Skeletal muscle satellite cell (primary cell): ENCODE measurements at regions not wholly inside any gene's neighbourhood (a gene's known extent, or its start where the extent isn't known, plus 50 kb on each side); places are given as distances from the start of the nearest gene placed in this dataset.

ENCODE experiments used
- H3K27me3 ChIP-seq: 2 replicates; pipeline ENCODE4 v1.7.0; 2013; ENCODE audit warnings: low read length; ENCODE audit not compliant: control insufficient read depth, insufficient read depth
- H3K36me3 ChIP-seq: 2 replicates; pipeline ENCODE4 v1.7.0; 2013; ENCODE audit warnings: mild to moderate bottlenecking, control low read depth, low read length; ENCODE audit not compliant: insufficient read depth
- H3K4me1 ChIP-seq: 2 replicates; pipeline ENCODE4 v1.7.0; 2013; ENCODE audit warnings: low read length; ENCODE audit not compliant: control insufficient read depth, insufficient read depth
- H3K4me2 ChIP-seq: 2 replicates; pipeline ENCODE4 v1.7.0; 2013; ENCODE audit warnings: mild to moderate bottlenecking, low read length
- H3K4me3 ChIP-seq: 2 replicates; pipeline ENCODE4 v1.7.0; 2013; ENCODE audit warnings: low read length
- H3K9ac ChIP-seq: 2 replicates; pipeline ENCODE4 v1.7.0; 2013; ENCODE audit warnings: mild to moderate bottlenecking, low read depth, low read length, moderate library complexity
- H3K9me3 ChIP-seq: replicated peaks from 2 replicates; pipeline ENCODE4 v1.7.0; 2013; ENCODE audit warnings: mild to moderate bottlenecking, control low read depth, low read length

DNA sequence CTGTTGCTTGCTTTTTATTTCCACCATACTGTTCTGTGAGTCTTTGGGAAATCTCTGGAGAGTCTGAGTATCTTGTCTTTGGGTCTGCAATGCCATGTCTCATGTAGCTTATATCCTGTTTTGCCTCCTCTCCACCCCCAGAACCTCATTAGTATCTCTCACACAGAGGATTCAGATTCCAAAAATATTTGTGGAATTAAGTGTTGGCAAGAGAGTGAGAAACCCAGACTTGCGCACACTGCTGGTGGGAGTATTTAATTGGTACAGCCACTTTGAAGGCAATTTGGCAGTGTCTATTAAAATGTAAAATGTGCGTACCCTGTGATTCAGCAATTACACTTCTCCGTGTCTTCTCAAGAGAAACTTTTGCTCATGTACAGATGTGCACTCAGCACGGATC lies 68.6 kb downstream of the ZNF621 start:
- H3K4me3 ChIP-seq = no peak overlapping the region
- H3K36me3 ChIP-seq = no peaks in the 10 kb centered on the region
- H3K9me3 ChIP-seq = no peaks in the 10 kb centered on the region
- H3K4me1 ChIP-seq = no peaks in the 10 kb centered on the region
- H3K9ac ChIP-seq = no peak overlapping the region
- no peaks in the 10 kb centered on the region for H3K27me3 ChIP-seq
- H3K4me2 ChIP-seq = no peak overlapping the region

DNA sequence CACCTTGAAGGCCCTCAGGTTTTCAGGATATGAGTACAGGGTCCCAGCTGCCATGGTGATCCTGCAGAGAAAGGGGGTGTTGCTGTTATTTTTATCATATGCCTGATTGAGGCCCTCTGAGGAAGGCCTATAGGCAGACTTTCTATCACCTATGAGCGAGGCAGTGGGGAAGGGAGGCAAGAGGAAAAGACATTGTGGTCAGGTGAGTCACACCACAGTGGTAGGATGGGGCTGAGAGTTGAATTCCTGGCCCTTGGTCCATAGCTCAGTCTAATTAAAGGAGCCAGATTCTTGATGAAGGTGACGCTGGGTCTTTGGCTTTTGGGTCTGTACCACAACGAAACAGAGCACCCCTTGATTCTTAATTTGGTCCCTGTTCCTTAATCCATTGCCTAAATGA lies 72.7 kb downstream of the ZNF621 start:
- H3K36me3 ChIP-seq = no peaks in the 10 kb centered on the region
- H3K9me3 ChIP-seq = no peaks in the 10 kb centered on the region
- H3K27me3 ChIP-seq = no peaks in the 10 kb centered on the region
- H3K4me1 ChIP-seq = no peaks in the 10 kb centered on the region
- H3K4me3 ChIP-seq = no peak overlapping the region
- no peak overlapping the region for H3K4me2 ChIP-seq
- no peak overlapping the region for H3K9ac ChIP-seq

GRCh38 chr3:40598338-40598737 lies 73.6 kb downstream of the ZNF621 start:
- Histone ChIP-seq H3K36me3 (no peaks in the 10 kb centered on the region), H3K4me1 (no peaks in the 10 kb centered on the region), H3K4me3 (no peak overlapping the region), H3K9me3 (no peaks in the 10 kb centered on the region), H3K4me2 (no peak overlapping the region), H3K9ac (no peak overlapping the region), H3K27me3 (no peaks in the 10 kb centered on the region)

DNA sequence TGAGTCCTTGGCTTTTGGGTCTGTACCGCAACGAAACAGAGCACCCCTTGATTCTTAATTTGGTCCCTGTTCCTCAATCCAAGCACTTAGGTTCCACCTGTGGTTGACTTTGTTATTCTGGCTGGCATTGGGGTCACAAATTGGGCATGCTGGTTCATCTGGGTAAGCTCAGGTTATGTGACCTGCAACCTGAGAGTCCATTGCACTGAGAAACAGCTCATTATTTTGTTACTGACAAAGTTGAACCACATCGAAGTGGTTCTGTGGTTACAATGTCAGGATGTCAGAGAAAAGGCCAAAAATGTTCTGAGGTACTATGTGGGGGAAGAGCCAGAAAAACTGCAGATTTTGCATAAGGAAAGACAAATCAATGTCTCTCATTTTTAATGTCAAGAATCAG lies 74.2 kb downstream of the ZNF621 start:
- H3K36me3 ChIP-seq = no peaks in the 10 kb centered on the region
- H3K4me3 ChIP-seq = no peak overlapping the region
- no peaks in the 10 kb centered on the region for H3K9me3 ChIP-seq
- no peak overlapping the region for H3K4me2 ChIP-seq
- peaks cover 5% of the 10 kb centered on the region for H3K27me3 ChIP-seq
- H3K4me1 ChIP-seq = no peaks in the 10 kb centered on the region
- no peak overlapping the region for H3K9ac ChIP-seq

GRCh38 chr3:40602778-40603385 lies 78.1 kb downstream of the ZNF621 start:
- H3K36me3 ChIP-seq = no peaks in the 10 kb centered on the region
- no peaks in the 10 kb centered on the region for H3K4me1 ChIP-seq
- no peak overlapping the region for H3K4me2 ChIP-seq
- H3K27me3 ChIP-seq = peaks cover 5% of the 10 kb centered on the region
- H3K9ac ChIP-seq = no peak overlapping the region
- no peaks in the 10 kb centered on the region for H3K9me3 ChIP-seq
- H3K4me3 ChIP-seq = no peak overlapping the region

- H3K36me3 ChIP-seq = no peaks in the 10 kb centered on the region
- H3K4me1 ChIP-seq = no peaks in the 10 kb centered on the region
These were observed 81.2 kb downstream of the ZNF621 start for GRCh38 chr3:40605960-40606359.

DNA sequence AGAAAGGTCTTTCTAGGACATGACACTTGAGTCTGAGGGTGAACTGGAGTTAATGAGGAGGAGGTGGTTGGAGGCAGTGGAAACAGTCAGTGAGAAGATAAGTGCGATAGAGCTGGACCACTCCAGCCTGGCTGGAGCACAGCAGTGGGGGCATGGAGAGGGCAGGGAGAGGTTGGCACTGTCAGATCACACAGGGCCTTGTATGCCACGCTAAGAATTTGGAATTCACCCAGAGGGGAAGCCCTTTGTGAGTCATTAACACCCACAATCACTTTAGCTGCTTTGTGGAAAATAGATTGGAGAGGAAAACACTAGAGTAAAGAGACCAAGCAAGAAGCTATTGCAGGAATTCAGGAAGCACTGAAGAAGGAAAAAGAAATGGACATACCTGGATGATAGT lies 83.3 kb downstream of the ZNF621 start:
- Histone ChIP-seq H3K9me3 (no peaks in the 10 kb centered on the region), H3K27me3 (peaks cover 5% of the 10 kb centered on the region), H3K4me1 (no peaks in the 10 kb centered on the region), H3K4me2 (no peak overlapping the region), H3K9ac (no peak overlapping the region), H3K36me3 (no peaks in the 10 kb centered on the region), H3K4me3 (no peak overlapping the region)

More at GRCh38 chr3:40605960-40606359, 81.2 kb downstream of the ZNF621 start:
- Histone ChIP-seq H3K27me3 (peaks cover 5% of the 10 kb centered on the region), H3K9ac (no peak overlapping the region), H3K4me2 (no peak overlapping the region), H3K4me3 (no peak overlapping the region), H3K9me3 (no peaks in the 10 kb centered on the region)

DNA sequence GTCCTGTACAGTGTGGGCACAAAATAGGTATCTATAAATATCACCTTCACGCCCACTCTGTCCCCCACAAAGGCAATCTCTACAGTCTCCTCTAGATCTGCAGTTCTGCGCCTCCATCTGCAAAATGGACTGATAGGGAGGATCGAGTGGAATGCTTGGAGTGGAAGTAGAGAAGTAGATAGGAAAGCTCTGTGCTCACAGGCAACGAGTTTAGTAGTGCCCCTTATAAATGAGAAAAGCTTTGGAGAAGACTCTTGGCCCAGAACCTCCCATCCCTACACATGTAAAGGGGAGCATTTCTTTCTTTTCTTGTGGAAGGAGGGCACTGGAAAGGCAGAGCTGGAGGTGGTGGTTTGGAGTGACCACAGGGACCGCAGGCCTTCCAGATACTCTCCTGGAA lies 88.5 kb downstream of the ZNF621 start:
- Histone ChIP-seq H3K36me3 (no peaks in the 10 kb centered on the region), H3K4me2 (no peak overlapping the region), H3K9me3 (no peaks in the 10 kb centered on the region), H3K9ac (no peak overlapping the region), H3K4me1 (no peaks in the 10 kb centered on the region), H3K4me3 (no peak overlapping the region), H3K27me3 (peaks cover 21% of the 10 kb centered on the region)

GRCh38 chr3:40615110-40615915 lies 90.6 kb downstream of the ZNF621 start:
- H3K36me3 ChIP-seq = no peaks in the 10 kb centered on the region
- no peaks in the 10 kb centered on the region for H3K9me3 ChIP-seq
- no peak overlapping the region for H3K4me3 ChIP-seq
- no peaks in the 10 kb centered on the region for H3K4me1 ChIP-seq
- no peak overlapping the region for H3K9ac ChIP-seq
- H3K4me2 ChIP-seq = no peak overlapping the region
- peaks cover 21% of the 10 kb centered on the region for H3K27me3 ChIP-seq

GRCh38 chr3:40615918-40616819 lies 91.4 kb downstream of the ZNF621 start:
- Histone ChIP-seq H3K4me1 (no peaks in the 10 kb centered on the region), H3K9ac (no peak overlapping the region), H3K36me3 (no peaks in the 10 kb centered on the region), H3K9me3 (no peaks in the 10 kb centered on the region), H3K4me3 (no peak overlapping the region), H3K27me3 (peaks cover 21% of the 10 kb centered on the region), H3K4me2 (no peak overlapping the region)

- no peaks in the 10 kb centered on the region for H3K9me3 ChIP-seq
- H3K9ac ChIP-seq = no peak overlapping the region
- H3K4me3 ChIP-seq = no peak overlapping the region
- no peaks in the 10 kb centered on the region for H3K36me3 ChIP-seq
- no peak overlapping the region for H3K4me2 ChIP-seq
- no peaks in the 10 kb centered on the region for H3K4me1 ChIP-seq
- H3K27me3 ChIP-seq = peaks cover 21% of the 10 kb centered on the region
These were observed 92.3 kb downstream of the ZNF621 start for GRCh38 chr3:40617084-40617483.
